GM19035 (cell line): ENCODE measurements at regions not wholly inside any gene's neighbourhood (a gene's known extent, or its start where the extent isn't known, plus 50 kb on each side); places are given as distances from the start of the nearest gene placed in this dataset.
"Not testable (repeated sequence)": the region's sequence is repeated elsewhere in the genome, so short reads cannot be mapped to it uniquely, and the experiment has no call there.

Experiments
- ATAC-seq: cut with Tn5 transposase; IDR thresholded peaks from one replicate; pipeline ENCODE4 v1.9.1; 2021; ENCODE audit not compliant: unreplicated experiment

DNA sequence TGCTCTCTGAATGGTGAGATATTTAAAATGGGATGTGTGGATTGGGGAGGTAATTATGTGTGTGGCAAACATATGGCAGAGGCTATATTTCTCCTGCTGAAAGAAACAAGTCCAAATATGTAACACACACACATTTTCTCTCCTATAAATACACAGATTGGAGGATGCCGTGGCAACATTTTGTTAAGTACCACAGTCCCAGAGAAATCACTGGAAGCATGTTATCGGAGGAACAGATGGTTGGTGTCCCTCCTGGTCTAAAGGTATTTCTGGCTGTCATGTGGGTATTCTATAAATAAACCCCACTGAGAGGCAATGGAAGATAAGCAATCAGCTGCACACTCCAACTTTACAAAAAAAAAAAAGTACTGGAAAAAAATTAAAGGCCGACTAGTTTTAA is 528.3 kb upstream of the BOD1L1 start:
- no peak for ATAC-seq

DNA sequence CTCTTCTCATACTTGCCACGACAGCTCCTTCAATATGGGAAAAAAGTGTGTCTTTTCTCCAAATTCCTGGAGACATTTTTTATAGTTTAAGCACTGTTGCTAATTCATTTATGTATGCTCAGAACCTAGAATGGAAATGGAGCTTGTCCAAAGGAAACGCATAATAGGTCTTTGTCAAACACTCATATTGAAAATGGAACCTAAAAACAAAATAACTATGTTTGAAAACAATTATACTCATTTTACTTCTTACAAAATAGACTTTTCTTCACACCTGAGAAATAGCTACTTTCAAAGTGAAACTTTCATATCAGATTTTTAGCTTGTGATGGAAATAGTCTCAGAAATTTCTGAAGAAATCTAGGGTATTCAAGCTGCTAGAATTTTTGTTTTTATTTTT is 529.7 kb upstream of the BOD1L1 start:
- peak; percentile 65 for ATAC-seq

DNA sequence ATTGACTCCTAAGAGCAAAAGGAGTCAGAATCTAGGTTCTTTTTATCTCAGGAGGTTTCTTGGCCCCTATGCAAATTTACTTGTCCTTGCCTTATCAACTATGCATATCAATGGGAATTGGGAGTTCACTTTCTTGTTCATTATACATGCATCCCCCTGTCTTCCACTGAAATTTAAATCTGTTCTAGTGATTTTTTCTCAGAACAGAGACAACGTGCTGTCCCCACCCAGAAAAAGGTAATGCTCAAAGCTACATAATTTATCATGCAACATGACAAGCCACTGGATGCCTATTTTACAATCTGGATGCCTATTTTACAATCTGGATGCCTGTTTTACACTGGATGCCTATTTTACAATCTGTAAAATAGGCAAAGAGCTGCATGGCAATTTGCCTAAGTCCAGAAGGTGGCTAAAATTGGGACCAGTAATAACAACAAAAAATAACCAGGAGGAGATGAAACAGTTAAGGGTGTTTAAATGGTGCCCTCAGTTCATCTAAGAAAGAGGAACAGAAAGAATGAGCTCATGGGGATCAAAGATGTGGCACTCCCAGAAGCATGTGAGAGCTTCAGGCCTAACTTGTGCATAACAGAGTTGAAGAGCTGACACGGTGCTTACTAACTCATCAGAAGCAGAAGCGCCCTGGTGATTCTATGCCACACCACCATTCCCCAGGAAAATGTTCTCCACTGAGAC is 537.8 kb upstream of the BOD1L1 start:
- ATAC-seq, result peak; percentile 100

DNA sequence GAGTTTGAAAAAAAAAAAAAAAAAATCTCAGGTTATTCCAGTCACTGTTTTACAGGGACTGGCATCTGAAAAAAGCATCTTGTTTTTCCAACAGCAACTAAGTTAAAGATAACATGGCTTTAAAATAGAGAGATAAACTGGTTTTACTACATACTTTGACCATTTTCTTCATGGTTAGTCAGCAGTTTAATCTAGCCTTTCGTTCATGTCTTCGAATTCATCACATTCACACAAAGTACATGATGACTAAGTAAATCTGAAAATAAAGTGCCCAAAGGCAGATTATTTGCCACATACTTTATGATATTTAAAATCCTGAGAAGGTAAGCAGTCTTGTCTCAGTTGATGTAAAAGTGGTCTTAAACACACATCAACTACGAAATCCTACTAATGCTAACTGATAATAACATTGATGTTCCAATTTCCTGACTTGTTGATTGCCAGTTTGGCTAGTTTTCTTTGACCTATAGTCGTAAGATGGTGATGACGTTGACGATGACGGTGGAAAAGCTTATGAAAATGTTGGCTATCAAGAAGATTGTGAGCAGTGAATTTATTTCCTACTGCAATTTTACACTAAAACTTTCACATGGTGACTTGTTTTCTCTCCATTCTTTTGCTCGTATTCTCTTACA is 540.5 kb upstream of the BOD1L1 start:
- ATAC-seq, result no peak

DNA sequence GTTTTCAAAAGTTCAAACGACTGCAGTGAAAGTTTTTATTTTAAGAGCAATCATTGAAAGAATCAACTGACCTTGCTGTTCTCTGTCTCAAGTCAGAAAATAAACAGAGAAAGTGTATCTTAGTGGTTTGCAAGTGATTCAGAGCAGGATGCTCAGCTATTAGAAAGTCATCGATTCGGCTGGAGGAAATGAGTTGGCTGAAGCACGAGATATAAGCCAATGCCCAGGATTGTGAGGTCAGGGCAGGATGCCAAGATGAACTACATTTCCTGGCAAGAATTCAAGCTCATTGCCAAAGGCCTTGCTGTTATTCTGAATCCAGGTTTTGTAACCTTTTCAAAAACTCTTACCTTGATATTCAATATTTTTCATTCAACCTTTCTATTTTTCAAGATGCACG is 541.4 kb upstream of the BOD1L1 start:
- peak; percentile 48 for ATAC-seq

DNA sequence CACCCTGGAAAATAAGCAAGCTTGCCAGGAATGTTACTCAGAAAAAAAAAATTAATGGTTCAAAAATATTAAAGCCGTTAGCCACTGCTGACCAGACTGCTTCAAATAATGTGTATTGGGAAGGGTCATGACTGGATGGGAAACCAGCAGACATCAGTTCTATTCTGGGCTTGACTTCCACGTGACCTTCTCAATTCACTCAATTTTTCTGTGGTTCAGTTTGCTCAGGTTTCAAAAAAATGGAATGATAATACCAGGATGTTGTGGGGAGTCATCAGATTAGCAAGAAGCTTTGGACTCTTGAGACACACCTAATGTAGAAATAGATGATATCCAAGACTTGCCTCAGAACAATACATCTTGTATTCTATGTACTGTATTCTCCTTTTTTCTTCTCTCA is 541.9 kb upstream of the BOD1L1 start:
- no peak for ATAC-seq

DNA sequence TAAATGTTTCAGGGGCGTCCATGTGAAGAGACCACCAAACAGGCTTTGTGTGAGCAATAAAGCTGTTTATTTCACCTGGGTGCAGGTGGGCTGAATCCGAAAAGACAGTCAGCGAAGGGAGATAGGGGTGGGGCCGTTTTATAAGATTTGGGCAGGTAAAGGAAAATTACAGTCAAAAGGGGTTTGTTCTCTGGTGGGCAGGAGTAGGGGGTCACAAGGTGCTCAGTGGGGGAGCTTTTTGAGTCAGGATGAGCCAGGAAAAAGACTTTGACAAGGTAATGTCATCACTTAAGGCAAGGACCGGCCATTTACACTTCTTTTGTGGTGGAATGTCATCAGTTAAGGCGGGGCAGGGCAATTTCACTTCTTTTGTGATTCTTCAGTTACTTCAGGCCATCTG is 542.4 kb upstream of the BOD1L1 start:
- not testable (repeated sequence) for ATAC-seq

DNA sequence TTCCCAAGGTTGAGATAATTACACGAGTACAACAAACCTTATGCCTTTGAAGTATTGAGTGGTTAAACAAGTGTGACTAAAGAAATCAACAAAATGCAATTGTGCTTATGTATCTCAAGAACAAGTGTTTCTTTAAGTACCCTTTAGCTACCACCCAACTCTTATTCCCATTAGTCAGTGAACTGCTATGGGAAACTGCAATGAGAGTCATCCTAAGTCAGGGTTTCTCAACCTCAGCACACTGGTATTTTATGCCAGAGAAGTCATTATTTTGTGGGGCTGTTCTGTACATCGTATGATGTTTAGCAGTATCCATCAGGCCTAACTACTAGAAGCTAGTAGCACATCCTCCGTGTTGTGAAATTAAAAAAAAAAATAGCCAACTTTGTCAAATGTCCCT is 549.1 kb upstream of the BOD1L1 start:
- no peak for ATAC-seq

DNA sequence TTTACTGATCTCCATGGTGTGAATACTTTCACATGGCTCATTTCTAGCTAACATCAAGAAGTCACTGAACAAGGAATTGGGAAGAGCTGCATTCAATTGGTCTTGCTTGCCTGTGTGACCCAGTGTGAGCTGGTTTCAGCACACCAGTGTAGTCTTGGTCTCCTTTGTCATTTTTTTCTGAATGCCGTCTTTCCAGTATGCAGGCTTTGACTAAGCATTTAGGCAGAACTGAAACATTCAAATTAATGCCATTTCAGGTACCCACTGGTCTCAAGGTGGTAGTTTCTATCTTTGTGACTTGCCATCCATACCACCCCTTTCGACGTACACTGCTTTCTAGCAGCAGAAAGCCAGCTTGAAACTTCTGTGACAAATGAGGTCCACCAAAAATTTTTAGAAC is 550.5 kb upstream of the BOD1L1 start:
- ATAC-seq, result peak; percentile 86

DNA sequence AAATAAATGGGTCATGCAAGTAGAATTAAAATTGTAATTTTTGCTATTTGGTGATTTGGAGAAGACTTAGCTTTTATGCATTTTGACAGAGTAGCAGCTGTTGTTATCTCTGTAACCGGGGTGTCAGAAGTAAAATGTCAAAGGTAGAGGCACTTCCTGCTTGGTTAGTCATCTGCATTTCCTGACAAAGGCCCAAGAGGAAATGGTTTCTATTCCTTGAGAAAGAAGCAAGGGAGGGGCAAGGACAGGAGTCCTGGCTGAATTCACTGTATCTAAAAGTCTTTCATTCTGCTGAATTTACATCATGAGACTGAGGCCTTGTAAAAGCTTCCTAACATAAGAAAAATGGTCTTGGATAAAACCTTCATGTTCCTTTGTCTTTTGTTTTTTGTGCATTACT is 550.9 kb upstream of the BOD1L1 start:
- ATAC-seq, result peak; percentile 73

DNA sequence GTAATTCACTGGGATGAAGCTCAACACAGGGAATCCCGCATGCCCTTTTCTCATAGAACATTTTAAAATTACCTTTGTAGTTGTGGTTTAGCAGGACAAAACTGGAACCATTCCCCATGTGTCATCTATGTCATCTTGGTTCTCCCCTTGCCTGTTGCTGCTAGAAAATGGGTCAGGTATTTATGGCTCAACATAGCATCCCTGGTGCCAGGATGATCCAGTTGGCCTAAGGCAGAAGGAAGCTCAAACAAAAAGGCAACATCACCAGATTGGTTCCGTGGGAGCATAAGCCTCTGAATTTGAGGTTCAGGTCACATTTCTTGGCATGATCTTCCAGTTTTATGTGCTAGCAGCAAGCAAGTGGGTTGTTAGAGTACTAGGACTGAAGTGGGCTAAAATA is 552.6 kb upstream of the BOD1L1 start:
- no peak for ATAC-seq

DNA sequence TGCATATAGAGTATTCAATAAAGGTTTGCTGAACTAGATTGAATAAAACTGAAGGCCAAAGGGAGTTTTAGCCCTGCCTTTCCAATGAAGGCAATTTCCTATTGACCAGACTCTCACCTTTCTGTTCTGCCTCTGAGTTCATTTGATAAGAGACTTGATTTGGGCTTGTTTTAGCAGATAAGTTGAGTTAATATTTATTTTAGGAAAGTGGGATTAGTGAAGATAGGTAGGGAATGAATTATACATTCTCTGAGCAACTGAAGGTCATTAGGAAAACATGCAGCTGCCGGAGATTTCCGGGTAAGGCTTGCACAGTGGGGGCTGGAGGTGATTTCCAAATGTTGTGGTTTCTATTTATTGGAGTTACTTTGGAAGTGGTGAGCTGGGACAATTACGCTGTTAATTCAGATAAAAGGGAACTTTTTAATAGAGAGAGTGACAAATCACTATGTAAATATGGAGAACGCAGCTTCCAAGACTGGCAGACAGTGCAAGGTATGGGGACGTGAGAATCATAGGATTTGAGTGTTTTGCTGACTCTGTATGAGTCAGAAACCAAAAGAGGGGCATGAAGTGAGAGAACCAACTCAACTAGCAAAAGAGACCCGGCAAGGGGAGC is 553.6 kb upstream of the BOD1L1 start:
- no peak for ATAC-seq

DNA sequence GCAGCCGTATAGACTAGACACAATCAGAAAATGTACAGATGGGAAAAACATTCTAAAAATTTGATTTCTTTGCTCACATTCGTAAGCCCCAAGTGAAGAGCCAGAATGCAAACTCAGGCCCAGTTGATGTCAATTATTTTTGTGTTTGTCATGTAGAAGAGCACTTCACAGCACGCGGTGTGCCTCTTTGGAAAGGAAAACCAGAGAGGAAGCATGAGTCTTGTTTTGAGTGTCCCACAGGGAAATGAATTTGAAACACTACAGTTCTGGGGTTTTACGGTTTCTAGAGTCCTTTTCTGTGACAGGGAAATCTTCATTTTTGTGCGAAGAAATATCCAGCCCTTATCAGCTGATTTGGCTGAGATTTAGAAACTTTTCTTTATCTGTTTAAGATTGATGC is 554.6 kb upstream of the BOD1L1 start:
- ATAC-seq, result no peak

DNA sequence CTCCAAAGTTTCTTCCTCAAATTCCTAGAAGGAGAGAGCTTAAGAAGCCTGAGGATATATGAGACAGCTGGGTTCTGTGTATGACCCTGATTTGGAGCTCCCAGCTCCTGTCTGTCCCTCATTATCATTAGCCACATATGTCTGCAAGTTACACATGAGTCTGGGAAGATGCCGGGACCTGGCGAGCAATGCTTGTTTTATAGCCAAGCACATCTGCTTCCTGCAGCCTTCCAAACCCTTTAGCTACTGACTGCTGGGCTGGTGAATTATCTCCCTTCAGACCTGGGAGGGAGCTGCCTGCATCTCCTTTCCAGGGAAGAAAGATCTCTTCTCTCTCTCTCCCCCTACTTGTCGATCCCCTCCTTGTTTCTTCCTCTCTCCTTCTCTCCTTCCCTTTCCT is 556.7 kb upstream of the BOD1L1 start:
- no peak for ATAC-seq

DNA sequence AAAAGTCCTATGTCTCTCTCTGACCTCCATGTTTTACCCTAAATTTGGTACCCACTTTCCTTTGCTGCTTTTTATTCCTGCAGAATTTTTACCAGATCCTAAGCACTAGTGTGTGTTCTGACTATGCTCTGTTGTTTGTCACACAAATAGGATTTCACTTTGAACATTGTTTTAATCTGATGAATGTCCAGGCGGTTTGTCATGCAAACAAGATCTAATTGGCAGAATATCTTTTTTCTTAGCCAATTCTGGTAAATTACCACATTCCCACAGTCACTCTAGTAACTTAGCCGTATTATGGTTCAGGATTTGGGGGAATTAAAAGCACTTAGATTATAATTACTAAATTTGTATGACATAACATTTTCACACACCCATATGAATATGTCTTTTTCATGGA is 557.2 kb upstream of the BOD1L1 start:
- no peak for ATAC-seq

DNA sequence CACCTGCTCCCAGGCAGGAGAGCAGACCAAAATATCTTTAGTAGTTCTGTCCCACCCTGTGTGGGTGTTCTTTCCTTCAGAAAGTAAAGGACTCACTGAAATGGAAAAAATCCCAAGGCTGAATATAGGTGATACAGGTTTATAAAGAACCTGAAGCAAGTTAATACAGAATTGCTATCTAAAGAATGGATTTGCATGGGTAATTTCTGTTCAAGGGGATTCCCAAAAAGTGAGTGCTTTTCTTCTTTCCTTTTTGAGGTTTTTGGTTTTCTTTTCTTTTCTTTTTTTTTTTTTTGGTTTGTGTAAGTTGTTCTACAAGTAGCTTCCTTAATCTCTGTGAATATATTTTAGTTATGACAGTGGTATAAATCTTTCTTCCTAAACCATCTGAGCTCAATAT is 560.7 kb upstream of the BOD1L1 start:
- ATAC-seq, result no peak

DNA sequence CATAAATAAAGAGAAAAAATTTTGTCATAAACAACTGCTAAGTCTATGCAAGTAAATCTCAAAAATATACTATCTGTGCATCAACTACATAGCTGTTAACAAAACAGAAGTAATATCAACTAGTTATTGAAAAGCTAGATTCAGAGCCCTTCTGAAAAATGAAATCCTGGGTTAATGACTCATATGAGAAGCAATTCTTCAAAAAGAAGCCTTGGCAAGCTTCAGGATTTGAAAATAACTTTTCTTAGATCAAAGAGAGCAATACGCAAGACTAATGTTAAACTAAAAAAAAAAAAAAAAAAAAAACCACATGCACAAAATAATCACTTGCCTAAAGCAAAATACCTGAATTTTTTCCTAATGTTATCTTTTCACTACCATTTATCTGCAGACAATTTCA is 566.1 kb upstream of the BOD1L1 start:
- ATAC-seq, result no peak

DNA sequence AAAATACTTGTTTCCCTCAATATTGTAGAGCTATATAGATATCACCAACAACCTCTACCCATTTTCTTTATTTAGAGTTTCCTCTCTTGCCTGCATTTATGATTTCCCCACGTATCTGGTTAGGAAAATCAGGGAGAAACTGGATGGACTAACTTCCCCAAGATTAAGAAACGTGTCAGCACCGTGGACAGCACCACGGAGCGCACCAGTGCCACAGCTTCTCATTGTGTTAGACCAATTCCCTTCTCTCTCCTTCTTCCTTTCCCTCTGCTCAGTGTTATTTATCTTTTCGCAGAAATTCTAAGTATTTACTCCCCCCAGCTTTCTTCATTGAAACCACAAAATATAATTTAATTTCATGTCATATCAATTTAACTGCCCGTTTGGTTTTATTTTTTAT is 568.6 kb upstream of the BOD1L1 start:
- no peak for ATAC-seq

DNA sequence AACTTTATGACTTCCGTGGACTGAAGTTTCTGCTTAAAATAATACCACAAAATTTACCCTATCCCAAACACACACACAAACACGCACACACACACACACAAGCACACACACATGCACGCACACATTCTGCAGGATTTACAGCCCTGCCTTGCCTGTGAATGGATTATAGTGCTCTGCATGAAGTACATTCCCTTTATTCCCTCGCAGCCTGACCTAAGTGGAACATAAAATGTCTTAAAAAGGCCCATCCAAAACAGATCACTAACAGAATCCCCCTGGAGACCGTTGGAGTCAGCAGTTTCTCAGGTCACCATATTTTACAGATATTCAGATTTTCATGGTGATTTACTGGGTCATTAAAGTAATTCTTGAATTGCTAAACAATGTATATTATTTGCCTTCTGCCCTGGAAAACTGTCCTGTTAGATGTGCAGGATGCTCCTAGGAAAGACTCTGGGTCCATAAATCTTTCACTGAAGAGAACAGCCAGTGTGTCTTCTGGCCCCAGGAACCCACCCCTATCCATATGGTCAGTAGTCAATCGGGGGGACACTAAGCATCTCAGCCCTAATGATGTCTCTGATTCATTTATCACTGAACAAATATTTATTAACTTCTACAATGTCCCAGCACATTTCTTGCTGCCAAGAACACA is 587.7 kb upstream of the BOD1L1 start:
- no peak for ATAC-seq

DNA sequence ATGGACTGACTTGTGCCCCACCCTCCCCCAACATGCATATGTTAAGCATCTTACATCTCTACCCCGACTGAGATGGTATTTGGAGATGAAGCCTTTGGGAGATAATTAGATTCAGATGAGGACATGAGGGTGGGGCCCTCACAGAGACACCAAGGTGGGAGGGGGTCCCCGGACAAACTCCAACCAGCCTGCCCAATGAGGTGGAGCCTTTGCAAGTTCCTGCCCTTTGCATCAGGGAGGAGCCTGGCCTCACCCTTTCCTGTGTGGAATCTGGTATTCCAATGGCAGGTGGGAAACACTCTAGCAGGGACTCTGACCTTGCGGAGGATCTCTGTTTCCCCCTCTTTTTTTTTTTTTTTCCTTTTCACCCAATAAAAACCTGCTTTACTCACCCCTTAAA is 589.9 kb upstream of the BOD1L1 start:
- no peak for ATAC-seq

DNA sequence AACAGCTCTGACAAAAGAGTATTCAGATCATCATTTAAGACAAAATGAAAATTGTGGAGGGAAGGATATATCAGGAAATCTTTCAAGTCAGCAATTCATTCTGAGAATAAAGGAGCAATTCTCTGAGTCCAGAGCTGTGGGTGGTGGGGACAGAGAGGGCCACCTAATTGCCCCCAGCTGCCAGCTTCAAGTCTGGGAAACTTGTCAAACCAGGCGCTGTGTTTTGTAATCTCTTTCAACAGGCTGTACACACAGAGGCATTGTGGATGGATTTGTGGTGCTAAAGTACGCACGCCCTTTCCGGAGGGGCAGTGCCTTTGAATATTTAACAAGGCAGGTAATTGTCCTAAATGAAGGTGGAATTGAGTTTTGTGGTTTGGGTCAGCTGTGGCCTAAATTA is 591.1 kb upstream of the BOD1L1 start:
- no peak for ATAC-seq

DNA sequence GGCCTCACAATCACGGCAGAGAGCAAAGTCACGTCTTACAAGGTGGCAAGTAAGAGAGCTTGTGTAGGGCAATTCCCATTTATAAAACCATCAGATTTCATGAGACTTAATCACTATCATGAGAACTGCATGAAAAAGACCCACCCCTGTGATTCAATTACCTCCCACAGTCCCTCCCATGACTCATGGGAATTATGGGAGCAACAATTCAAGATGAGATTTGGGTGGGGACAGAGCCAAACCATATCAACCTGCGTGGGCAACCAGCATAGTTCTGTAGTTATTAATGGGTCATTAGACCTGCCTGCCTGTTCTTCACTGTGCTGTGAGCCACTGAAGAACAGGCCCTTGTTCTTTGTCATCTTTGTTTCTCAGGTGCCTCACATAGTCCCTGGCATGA is 593.7 kb upstream of the BOD1L1 start:
- no peak for ATAC-seq
